ENCODE measurements at regions not wholly inside any gene's neighbourhood (a gene's known extent, or its start where the extent isn't known, plus 50 kb on each side); places are given as distances from the start of the nearest gene placed in this dataset.

GRCh38 chr1:219665089-219665488, 52.2 kb upstream of the ZC3H11B start:
- no peak for TF ChIP-seq GATA3 (IDR thresholded peaks at IDR 0.05; ENCODE audit: low read depth, low read length)
- TF ChIP-seq GATA2 (IDR thresholded peaks at IDR 0.05; ENCODE audit: low read depth, low read length), result no peak

GRCh38 chr1:219664310-219665029, 51.6 kb upstream of the ZC3H11B start:
- no peak for TF ChIP-seq GATA2 (IDR thresholded peaks at IDR 0.05; ENCODE audit: low read depth, low read length)

Data from SH-SY5Y (cell line).